ENCODE measurements at regions not wholly inside any gene's neighbourhood (a gene's known extent, or its start where the extent isn't known, plus 50 kb on each side); places are given as distances from the start of the nearest gene placed in this dataset.

DNA sequence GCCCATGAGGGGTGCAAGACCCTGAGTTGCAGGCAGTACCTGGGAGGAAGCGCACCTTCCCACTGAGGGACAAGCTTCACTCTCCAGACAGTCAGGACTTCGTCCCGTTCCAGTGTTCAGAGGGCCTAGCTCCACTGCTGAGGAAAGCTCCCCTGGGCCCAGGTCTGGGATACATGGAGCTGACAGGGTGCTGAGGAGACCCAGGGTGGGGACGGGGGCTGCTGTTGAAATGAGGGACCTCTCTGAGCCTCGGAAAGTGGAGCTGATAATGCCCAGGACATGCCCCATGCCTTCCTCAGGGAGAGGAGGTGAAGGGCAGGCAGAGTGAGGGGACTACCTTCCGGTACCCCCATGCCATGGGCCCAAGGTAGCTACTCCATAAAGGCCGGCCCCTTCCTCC, 169.2 kb upstream of the MYCN start:
- Histone ChIP-seq H3K36me3 (no peaks in the 10 kb centered on the region), H3K4me1 (peaks cover 0 to 28% (median 14%) of the 10 kb centered on the region in 4 donors), H3K27ac (no peak overlapping the region), H3K4me3 (no peak overlapping the region), H3K9me3 (no peaks in the 10 kb centered on the region), H3K27me3 (no peaks in the 10 kb centered on the region)
- ATAC-seq (no peak), DNase-seq (no peak)
- intact Hi-C loops (cut with DNase I), result no loop called here
- TF ChIP-seq, protein P1, sequence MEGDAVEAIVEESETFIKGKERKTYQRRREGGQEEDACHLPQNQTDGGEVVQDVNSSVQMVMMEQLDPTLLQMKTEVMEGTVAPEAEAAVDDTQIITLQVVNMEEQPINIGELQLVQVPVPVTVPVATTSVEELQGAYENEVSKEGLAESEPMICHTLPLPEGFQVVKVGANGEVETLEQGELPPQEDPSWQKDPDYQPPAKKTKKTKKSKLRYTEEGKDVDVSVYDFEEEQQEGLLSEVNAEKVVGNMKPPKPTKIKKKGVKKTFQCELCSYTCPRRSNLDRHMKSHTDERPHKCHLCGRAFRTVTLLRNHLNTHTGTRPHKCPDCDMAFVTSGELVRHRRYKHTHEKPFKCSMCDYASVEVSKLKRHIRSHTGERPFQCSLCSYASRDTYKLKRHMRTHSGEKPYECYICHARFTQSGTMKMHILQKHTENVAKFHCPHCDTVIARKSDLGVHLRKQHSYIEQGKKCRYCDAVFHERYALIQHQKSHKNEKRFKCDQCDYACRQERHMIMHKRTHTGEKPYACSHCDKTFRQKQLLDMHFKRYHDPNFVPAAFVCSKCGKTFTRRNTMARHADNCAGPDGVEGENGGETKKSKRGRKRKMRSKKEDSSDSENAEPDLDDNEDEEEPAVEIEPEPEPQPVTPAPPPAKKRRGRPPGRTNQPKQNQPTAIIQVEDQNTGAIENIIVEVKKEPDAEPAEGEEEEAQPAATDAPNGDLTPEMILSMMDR (IDR thresholded peaks at IDR 0.05), result no peak
- no peak for TF ChIP-seq POLR2A (IDR thresholded peaks at IDR 0.05)
- 60% methylated on average over 1 of the region's 7 CpGs for WGBS (ENCODE audit: insufficient coverage, low coverage, low lambda C conversion rate, missing lambda C conversion rate)

- Histone ChIP-seq H3K27ac (no peak overlapping the region), H3K4me3 (no peak overlapping the region), H3K4me1 (peaks cover 0 to 28% (median 15%) of the 10 kb centered on the region in 4 donors), H3K36me3 (no peaks in the 10 kb centered on the region), H3K9me3 (no peaks in the 10 kb centered on the region), H3K27me3 (no peaks in the 10 kb centered on the region)
- 80% methylated on average over 7 of the region's 10 CpGs for WGBS (ENCODE audit: insufficient coverage, low coverage, low lambda C conversion rate, missing lambda C conversion rate)
- ATAC-seq, result no peak
- no peak for DNase-seq
- intact Hi-C loops (cut with DNase I), result no loop called here
- TF ChIP-seq, protein P1 (IDR thresholded peaks at IDR 0.05), result no peak
- TF ChIP-seq POLR2A (IDR thresholded peaks at IDR 0.05), result no peak
Measured at GRCh38 chr2:15772086-15772595, 168.2 kb upstream of the MYCN start.

DNA sequence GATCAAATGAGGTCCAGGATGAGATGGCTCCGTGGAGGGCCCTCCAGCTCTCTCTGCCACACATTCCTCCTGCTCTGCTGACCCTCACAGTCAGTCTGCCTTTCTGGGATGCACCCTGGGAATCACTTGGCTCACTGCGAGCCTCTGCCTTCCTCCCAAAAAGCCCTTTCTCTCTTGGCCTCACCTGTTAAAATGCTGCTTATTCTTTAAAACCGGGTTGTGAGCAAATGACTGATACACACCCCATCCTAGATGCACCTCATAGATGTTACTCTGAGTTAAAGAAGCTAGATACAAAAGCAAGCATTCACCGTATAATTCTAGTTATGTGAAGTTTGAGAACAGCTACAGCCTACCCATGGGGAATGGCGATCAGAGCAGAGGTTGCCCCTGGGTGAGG, 167.7 kb upstream of the MYCN start:
- ATAC-seq (no peak), DNase-seq (no peak)
- Histone ChIP-seq H3K36me3 (no peaks in the 10 kb centered on the region), H3K4me3 (no peak overlapping the region), H3K27me3 (no peaks in the 10 kb centered on the region), H3K9me3 (no peaks in the 10 kb centered on the region), H3K4me1 (peaks cover 0 to 28% (median 15%) of the 10 kb centered on the region in 4 donors), H3K27ac (no peak overlapping the region)
- 90% methylated on average over 5 of the region's 5 CpGs for WGBS (ENCODE audit: insufficient coverage, low coverage, low lambda C conversion rate, missing lambda C conversion rate)
- no peak for TF ChIP-seq POLR2A (IDR thresholded peaks at IDR 0.05)
- TF ChIP-seq, protein P1 (IDR thresholded peaks at IDR 0.05), result no peak
- intact Hi-C loops (cut with DNase I), result no loop called here

DNA sequence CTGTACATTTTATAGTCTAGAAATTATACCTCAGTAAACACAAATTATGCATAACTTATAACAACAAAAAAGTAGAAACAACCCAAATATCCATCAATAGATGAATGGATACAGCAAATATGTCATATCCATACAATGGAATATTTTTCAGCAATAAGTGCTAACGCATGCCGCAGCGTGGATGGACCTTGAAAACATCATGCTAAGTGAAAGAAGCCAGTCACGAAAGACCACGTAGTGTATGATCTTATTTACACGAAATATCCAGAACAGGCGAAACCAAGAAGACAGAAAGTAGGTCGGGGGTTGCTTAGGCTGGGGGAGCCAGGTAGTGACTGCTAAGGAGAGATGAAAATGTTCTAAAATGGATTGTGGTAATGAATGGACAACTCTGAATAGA, 167.1 kb upstream of the MYCN start:
- no peak overlapping the region for H3K27ac ChIP-seq
- H3K4me3 ChIP-seq, result no peak overlapping the region
- ATAC-seq (no peak), DNase-seq (no peak)
- H3K36me3 ChIP-seq, result no peaks in the 10 kb centered on the region
- intact Hi-C loops (cut with DNase I), result no loop called here
- no peak for TF ChIP-seq POLR2A (IDR thresholded peaks at IDR 0.05)
- TF ChIP-seq, protein P1 (IDR thresholded peaks at IDR 0.05), result no peak
- H3K27me3 ChIP-seq, result no peaks in the 10 kb centered on the region
- WGBS (ENCODE audit: insufficient coverage, low coverage, low lambda C conversion rate, missing lambda C conversion rate), result 97% methylated on average over 8 of the region's 8 CpGs
- H3K4me1 ChIP-seq, result peaks cover 0 to 24% (median 14%) of the 10 kb centered on the region in 4 donors
- no peaks in the 10 kb centered on the region for H3K9me3 ChIP-seq

- Histone ChIP-seq H3K27ac (no peak overlapping the region), H3K36me3 (no peaks in the 10 kb centered on the region), H3K27me3 (no peaks in the 10 kb centered on the region), H3K9me3 (no peaks in the 10 kb centered on the region), H3K4me1 (peaks cover 0 to 26% (median 12%) of the 10 kb centered on the region in 4 donors), H3K4me3 (no peak overlapping the region)
- 87% methylated on average over 4 of the region's 5 CpGs for WGBS (ENCODE audit: insufficient coverage, low coverage, low lambda C conversion rate, missing lambda C conversion rate)
- TF ChIP-seq, protein P1 (IDR thresholded peaks at IDR 0.05), result no peak
- no peak for TF ChIP-seq POLR2A (IDR thresholded peaks at IDR 0.05)
- intact Hi-C loops (cut with DNase I), result no loop called here
- DNase-seq (no peak), ATAC-seq (no peak)
Measured at GRCh38 chr2:15773846-15774245, 166.5 kb upstream of the MYCN start.

Data from right lobe of liver (tissue), 6 donors.